ENCODE measurements at regions not wholly inside any gene's neighbourhood (a gene's known extent, or its start where the extent isn't known, plus 50 kb on each side); places are given as distances from the start of the nearest gene placed in this dataset.

DNA sequence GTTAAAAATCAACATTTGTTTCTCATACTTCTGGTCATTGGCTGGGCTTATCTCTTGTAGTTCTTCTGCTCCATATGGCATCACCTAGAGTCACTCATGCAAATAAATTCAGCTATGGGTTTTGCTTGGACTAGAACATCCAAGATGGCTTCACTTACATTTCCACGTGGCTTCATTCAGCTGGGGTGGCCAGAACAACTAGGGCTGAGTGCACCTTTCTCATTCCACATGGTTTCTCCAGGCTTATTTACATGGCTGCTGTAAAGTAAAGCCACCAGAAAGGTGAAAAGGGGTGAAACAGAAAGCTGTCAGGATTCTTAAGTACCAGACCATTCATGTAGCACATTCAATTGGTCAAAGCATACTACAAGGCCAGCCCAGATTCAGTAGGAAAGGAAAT lies 151.1 kb upstream of the BMP2 start:
- no peak for DNase-seq (ENCODE audit: low spot score)
- Mint-ChIP-seq H3K27me3 (ENCODE audit: low read depth) (peaks cover 6% of the 10 kb centered on the region), H3K4me3 (ENCODE audit: unreplicated experiment) (no peak overlapping the region)

DNA sequence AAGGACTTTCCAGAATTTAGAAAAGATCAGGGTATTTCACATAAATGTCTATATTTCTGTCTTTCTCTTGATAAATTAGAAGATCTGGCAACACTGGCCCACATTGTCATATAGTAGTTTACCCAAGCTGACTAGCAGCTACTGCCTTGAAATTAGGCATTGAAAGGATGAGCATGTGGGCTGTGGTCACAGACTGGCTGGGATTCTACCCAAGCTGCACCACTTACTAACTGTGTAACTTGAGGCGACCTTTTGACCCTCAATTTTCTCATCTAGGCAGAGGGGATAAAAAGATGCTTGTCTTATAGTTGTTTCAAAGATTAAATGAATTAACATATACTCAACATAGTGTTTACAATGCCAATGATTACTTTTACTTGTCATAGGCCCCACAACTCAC lies 152.7 kb upstream of the BMP2 start:
- no peaks in the 10 kb centered on the region for H3K36me3 Mint-ChIP-seq (ENCODE audit: low read depth)
- H3K4me1 Mint-ChIP-seq (ENCODE audit: low read depth): no peaks in the 10 kb centered on the region
- no peaks in the 10 kb centered on the region for H3K9me3 Mint-ChIP-seq (ENCODE audit: low read depth)
- no peak for DNase-seq (ENCODE audit: low spot score)
- H3K27me3 Mint-ChIP-seq (ENCODE audit: low read depth): peaks cover 6% of the 10 kb centered on the region
- TF ChIP-seq CTCF (IDR thresholded peaks at IDR 0.05): no peak
- no peak overlapping the region for H3K4me3 Mint-ChIP-seq (ENCODE audit: unreplicated experiment)
- H3K27ac Mint-ChIP-seq (ENCODE audit: unreplicated experiment): no peak overlapping the region

More for the DNA sequence above, 151.1 kb upstream of the BMP2 start:
- H3K4me1 Mint-ChIP-seq (ENCODE audit: low read depth): no peaks in the 10 kb centered on the region
- no peaks in the 10 kb centered on the region for H3K36me3 Mint-ChIP-seq (ENCODE audit: low read depth)
- no peak for TF ChIP-seq CTCF (IDR thresholded peaks at IDR 0.05)
- no peak overlapping the region for H3K27ac Mint-ChIP-seq (ENCODE audit: unreplicated experiment)
- H3K9me3 Mint-ChIP-seq (ENCODE audit: low read depth): no peaks in the 10 kb centered on the region

DNA sequence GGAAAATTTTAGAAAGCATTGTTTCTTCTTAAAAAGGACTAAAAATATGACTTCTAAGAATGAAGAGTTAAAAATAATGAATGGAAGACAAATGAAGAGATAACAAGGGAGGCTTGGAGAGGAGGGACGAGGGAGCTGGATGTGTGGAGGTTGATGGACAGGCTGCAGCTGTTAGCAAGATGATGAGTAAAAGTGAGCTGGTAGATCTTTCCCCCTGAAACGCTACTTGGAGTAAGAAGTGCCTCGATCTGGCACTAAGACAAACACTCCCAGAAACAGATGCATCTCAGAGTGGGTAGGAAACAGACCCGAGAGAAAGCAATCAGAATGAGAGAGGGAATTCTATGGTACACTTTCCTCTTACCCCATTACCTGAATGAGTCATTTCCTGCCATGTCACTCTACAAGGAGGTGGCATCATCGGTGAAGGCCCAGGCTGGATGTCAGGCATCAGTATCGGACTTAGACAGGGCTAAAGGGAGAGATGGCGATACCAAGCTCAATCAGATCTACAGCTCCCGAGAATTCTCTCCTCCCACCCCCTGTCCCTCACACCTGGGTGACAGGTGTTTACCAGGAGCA lies 154.1 kb upstream of the BMP2 start:
- no peaks in the 10 kb centered on the region for H3K9me3 Mint-ChIP-seq (ENCODE audit: low read depth)
- H3K27ac Mint-ChIP-seq (ENCODE audit: unreplicated experiment): no peak overlapping the region
- TF ChIP-seq CTCF (IDR thresholded peaks at IDR 0.05): no peak
- H3K4me1 Mint-ChIP-seq (ENCODE audit: low read depth): no peaks in the 10 kb centered on the region
- DNase-seq (ENCODE audit: low spot score): no peak
- no peaks in the 10 kb centered on the region for H3K36me3 Mint-ChIP-seq (ENCODE audit: low read depth)
- peaks cover 10% of the 10 kb centered on the region for H3K27me3 Mint-ChIP-seq (ENCODE audit: low read depth)
- no peak overlapping the region for H3K4me3 Mint-ChIP-seq (ENCODE audit: unreplicated experiment)

- H3K27me3 Mint-ChIP-seq (ENCODE audit: low read depth): peaks cover 12% of the 10 kb centered on the region
- no peak for DNase-seq (ENCODE audit: low spot score)
- H3K4me3 Mint-ChIP-seq (ENCODE audit: unreplicated experiment): no peak overlapping the region
- H3K36me3 Mint-ChIP-seq (ENCODE audit: low read depth): no peaks in the 10 kb centered on the region
- H3K9me3 Mint-ChIP-seq (ENCODE audit: low read depth): no peaks in the 10 kb centered on the region
- no peaks in the 10 kb centered on the region for H3K4me1 Mint-ChIP-seq (ENCODE audit: low read depth)
- TF ChIP-seq CTCF (IDR thresholded peaks at IDR 0.05): no peak
- H3K27ac Mint-ChIP-seq (ENCODE audit: unreplicated experiment): no peak overlapping the region
Measured at GRCh38 chr20:6612606-6612923, 154.9 kb upstream of the BMP2 start.

DNA sequence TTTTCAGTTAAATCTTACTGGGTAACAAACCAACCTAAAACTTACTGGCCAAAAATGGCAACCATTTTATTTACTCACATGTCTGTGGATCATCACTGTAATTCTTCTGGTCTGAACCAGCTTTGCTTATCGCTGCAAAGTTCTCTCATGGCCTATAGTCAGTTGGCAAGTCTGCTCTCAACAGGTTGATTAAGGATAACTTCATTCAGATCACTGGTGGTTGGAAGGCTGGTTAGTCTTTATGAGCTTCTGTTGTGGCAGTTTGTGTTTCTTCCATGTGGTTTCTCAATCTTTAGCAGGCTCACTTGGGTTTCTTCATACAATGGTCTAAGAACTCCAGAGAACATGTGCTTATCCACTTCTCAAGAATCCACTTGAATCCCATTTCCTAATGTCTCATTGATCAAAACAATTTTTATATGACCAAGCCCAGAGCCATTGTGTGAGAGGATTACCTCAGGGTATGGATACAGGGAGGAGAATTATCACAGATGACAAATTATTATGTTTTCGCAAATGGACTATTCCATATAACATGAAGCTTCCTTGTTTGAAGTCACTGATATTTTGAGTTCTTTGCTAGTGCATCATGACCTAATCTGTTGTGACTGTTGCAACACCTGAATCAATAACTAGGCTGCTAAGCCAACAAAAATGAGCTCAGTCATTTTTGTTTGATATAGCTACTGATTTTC lies 155.4 kb upstream of the BMP2 start:
- TF ChIP-seq CTCF (IDR thresholded peaks at IDR 0.05): no peak
- no peaks in the 10 kb centered on the region for H3K9me3 Mint-ChIP-seq (ENCODE audit: low read depth)
- H3K4me1 Mint-ChIP-seq (ENCODE audit: low read depth): no peaks in the 10 kb centered on the region
- H3K27me3 Mint-ChIP-seq (ENCODE audit: low read depth): peaks cover 12% of the 10 kb centered on the region
- DNase-seq (ENCODE audit: low spot score): no peak
- no peak overlapping the region for H3K4me3 Mint-ChIP-seq (ENCODE audit: unreplicated experiment)
- H3K27ac Mint-ChIP-seq (ENCODE audit: unreplicated experiment): no peak overlapping the region
- H3K36me3 Mint-ChIP-seq (ENCODE audit: low read depth): no peaks in the 10 kb centered on the region
